UCSD-AML1 (cell line): ENCODE measurements at regions not wholly inside any gene's neighbourhood (a gene's known extent, or its start where the extent isn't known, plus 50 kb on each side); places are given as distances from the start of the nearest gene placed in this dataset.

ENCODE experiments used
- DNase-seq: peaks from one replicate; lab custom pipeline; 2025; ENCODE audit not compliant: unreplicated experiment; lab: John Stamatoyannopoulos, UW

GRCh38 chr20:21901470-21902275 lies 196.2 kb downstream of the PAX1 start:
- DNase-seq = no peak

- no peak for DNase-seq
These were observed 195.0 kb downstream of the PAX1 start for GRCh38 chr20:21900431-21900830.

DNA sequence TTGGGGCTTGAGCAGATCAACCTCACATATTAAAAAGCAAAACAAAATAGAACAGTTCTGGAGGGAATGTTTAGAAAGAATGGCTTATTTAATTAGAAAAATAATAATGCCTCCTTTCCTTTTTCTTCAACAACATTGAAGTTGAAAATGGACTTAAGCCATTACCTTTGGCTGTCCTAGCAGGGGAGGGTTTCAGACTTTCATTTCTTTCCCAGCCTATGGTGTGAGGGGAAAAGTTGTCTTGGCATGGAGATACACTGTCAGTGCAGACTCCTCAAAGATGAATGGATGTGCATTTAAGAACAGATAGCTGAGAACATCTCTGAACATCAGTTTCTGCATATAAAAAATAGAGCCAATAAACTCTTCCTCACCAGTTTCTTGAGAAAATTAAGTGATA lies 169.5 kb downstream of the PAX1 start:
- no peak for DNase-seq

GRCh38 chr20:21874127-21874526 lies 168.7 kb downstream of the PAX1 start:
- DNase-seq = no peak

- no peak for DNase-seq
These were observed 167.8 kb downstream of the PAX1 start for GRCh38 chr20:21873291-21873690.

DNA sequence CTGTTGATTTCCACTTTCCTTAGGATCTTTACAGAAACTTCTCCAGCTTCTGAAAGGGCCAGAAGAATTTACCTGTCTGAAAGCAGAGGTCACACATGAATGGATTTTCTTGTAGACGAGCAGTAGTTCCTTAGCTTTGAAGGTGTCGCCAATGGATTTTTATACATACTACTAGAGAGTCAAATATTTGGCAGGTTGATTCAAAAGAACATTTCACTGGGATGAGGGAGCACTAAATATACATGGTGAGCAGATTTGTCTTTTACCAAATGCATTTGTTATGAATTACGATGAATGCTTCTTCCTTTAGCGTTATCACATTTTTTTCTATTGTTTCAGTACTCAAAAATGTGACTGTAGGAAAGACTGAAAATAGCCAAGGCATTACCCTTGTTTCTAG lies 162.3 kb downstream of the PAX1 start:
- no peak for DNase-seq

GRCh38 chr20:21867353-21867752 lies 161.9 kb downstream of the PAX1 start:
- no peak for DNase-seq

GRCh38 chr20:21862956-21863355 lies 157.5 kb downstream of the PAX1 start:
- no peak for DNase-seq

- DNase-seq = no peak
These were observed 156.9 kb downstream of the PAX1 start for GRCh38 chr20:21862259-21862946.

- no peak for DNase-seq
These were observed 135.5 kb downstream of the PAX1 start for GRCh38 chr20:21840991-21841390.

GRCh38 chr20:21839982-21840381 lies 134.5 kb downstream of the PAX1 start:
- DNase-seq = no peak

- no peak for DNase-seq
These were observed 130.9 kb downstream of the PAX1 start for GRCh38 chr20:21836346-21836745.

DNA sequence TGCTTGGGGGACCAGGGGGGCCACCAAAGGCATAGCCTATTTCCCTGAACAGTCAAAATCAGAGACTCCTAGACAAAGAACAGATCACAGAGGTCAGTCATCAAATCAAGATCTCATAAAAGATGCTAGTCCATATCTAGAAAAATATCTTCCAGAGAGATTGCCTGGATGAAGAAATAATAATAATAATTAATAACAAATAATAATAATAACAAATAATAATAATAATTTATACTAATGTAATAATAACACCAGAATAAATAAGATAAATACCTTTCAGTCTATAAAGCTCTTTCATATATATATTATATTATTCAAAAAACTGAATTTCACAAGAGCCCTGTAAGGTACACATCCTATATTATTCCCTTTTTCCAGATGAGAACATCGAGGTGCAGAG lies 129.6 kb downstream of the PAX1 start:
- DNase-seq = no peak

- DNase-seq = no peak
These were observed 127.2 kb downstream of the PAX1 start for GRCh38 chr20:21832442-21833385.

GRCh38 chr20:21826976-21827375 lies 121.5 kb downstream of the PAX1 start:
- no peak for DNase-seq

DNA sequence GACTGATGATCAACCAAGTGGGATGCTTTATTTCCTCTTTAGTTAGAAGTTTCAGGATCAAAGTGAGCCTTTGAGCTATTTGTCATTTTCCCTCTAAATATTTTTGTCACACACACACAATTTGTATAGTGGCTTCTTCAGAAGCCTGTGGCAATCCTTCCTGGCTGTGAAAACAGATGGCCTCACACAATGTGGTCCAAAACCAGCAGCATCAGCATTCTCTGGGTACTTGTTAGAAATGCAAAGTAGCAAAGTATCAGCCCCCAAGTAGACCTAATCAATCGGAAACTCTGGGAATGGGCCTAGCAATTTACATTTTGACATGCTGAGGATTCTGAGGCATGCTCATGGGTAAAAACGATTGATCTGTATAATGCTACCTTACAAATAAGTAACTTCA lies 115.9 kb downstream of the PAX1 start:
- DNase-seq = no peak

DNA sequence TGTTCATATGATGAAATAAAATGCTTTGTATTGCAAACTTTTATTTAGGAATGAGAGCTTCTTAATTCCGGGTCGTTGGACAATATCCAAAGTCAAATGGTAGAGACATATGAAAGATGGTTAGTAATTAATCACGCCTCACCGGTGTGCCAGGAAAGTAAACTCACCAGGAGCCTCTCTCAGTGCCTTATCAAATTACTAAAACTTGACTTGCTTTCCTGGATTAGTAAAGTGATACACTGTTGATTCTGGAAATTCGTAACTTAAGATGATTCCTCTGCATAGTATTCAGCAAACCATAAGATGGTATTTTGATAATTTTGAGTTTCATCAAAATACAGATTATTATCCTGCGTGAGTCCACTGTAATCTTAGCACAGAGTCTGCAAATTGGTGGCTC lies 115.2 kb downstream of the PAX1 start:
- DNase-seq = no peak

DNA sequence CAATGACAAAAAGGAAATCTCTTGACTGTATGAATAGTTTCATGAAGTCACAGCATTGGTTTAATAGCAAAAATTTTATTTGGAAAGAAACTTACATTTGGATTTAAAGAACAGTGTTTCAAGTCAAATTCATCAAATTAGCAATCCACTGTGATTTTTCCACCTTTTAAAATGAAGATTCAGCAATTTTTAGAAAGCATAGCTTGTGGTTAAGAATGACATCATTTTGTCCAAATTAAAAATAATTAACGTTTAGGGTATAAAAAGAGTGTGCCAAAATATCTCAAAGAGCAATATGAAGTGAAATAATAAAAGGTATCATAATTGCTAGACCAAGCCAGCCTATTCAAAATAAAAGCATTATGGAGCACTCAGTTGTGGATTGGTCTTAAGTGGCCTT lies 114.6 kb downstream of the PAX1 start:
- DNase-seq = no peak

- DNase-seq = no peak
These were observed 106.9 kb downstream of the PAX1 start for GRCh38 chr20:21812379-21812778.

GRCh38 chr20:21809961-21810523 lies 104.6 kb downstream of the PAX1 start:
- no peak for DNase-seq
